ENCODE measurements at regions not wholly inside any gene's neighbourhood (a gene's known extent, or its start where the extent isn't known, plus 50 kb on each side); places are given as distances from the start of the nearest gene placed in this dataset.

- Histone ChIP-seq H3K27me3 (replicated peaks; ENCODE audit: control insufficient read depth, insufficient read depth, low read length) (no peaks in the 10 kb centered on the region; the same call in 1 of the 2 replicates), H3K36me3 (ENCODE audit: control insufficient read depth, insufficient read depth, low read length) (no peaks in the 10 kb centered on the region), H3K4me3 (replicated peaks; ENCODE audit: low read depth, low read length) (no peak overlapping the region)
- TF ChIP-seq, protein P1, sequence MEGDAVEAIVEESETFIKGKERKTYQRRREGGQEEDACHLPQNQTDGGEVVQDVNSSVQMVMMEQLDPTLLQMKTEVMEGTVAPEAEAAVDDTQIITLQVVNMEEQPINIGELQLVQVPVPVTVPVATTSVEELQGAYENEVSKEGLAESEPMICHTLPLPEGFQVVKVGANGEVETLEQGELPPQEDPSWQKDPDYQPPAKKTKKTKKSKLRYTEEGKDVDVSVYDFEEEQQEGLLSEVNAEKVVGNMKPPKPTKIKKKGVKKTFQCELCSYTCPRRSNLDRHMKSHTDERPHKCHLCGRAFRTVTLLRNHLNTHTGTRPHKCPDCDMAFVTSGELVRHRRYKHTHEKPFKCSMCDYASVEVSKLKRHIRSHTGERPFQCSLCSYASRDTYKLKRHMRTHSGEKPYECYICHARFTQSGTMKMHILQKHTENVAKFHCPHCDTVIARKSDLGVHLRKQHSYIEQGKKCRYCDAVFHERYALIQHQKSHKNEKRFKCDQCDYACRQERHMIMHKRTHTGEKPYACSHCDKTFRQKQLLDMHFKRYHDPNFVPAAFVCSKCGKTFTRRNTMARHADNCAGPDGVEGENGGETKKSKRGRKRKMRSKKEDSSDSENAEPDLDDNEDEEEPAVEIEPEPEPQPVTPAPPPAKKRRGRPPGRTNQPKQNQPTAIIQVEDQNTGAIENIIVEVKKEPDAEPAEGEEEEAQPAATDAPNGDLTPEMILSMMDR (IDR thresholded peaks at IDR 0.05; ENCODE audit: insufficient read depth, low read length, poor library complexity, severe bottlenecking) = no peak
- no peak for DNase-seq (ENCODE audit: extremely low read depth, insufficient read length)
Measured at GRCh38 chr2:20130160-20130560, 78.7 kb upstream of the LAPTM4A start.

DNA sequence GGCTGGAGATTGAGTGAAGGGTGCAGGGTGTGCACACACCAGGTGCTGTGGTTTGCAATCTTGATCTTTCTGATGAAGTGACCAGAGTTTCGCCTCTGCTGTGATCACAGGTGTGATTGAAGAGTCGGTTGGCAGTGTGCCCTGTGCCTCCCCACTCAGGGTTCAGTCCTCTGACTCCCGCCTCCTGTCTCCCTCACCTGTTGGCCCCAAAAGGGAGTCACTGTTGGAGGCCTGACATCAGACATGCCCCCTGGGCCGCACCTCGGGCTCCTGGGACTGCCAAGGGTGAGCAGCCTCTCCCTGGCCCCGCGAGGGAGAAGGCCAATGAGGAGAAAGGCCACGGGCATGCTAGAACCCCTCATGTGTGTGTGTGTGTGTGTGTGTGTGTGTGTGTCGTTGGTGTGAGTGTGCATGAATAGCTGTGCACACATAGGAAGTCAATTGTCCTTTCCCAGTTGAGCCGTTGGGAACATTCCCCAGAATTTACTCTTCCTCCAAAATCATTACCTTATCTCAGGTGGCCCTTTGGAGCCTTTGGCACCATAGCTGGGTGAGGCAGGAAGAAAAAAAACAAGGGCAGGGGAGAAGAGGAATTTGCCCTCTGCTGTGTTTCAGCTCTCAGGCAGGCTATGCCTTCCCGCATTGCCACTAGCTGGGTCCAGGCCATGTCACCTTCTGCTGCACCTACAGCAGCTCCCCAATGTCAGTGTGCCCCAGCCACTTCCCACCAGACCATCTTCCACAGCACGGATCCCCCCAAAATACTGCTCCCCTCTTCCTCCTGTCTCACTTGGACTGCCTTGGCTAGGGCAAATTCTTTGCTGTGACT is 78.1 kb upstream of the LAPTM4A start:
- Histone ChIP-seq H3K36me3 (ENCODE audit: control insufficient read depth, insufficient read depth, low read length) (no peaks in the 10 kb centered on the region), H3K4me3 (replicated peaks; ENCODE audit: low read depth, low read length) (no peak overlapping the region), H3K27me3 (replicated peaks; ENCODE audit: control insufficient read depth, insufficient read depth, low read length) (no peaks in the 10 kb centered on the region; the same call in 1 of the 2 replicates)
- TF ChIP-seq, protein P1 (IDR thresholded peaks at IDR 0.05; ENCODE audit: insufficient read depth, low read length, poor library complexity, severe bottlenecking) = no peak
- DNase-seq (ENCODE audit: extremely low read depth, insufficient read length) = no peak

DNA sequence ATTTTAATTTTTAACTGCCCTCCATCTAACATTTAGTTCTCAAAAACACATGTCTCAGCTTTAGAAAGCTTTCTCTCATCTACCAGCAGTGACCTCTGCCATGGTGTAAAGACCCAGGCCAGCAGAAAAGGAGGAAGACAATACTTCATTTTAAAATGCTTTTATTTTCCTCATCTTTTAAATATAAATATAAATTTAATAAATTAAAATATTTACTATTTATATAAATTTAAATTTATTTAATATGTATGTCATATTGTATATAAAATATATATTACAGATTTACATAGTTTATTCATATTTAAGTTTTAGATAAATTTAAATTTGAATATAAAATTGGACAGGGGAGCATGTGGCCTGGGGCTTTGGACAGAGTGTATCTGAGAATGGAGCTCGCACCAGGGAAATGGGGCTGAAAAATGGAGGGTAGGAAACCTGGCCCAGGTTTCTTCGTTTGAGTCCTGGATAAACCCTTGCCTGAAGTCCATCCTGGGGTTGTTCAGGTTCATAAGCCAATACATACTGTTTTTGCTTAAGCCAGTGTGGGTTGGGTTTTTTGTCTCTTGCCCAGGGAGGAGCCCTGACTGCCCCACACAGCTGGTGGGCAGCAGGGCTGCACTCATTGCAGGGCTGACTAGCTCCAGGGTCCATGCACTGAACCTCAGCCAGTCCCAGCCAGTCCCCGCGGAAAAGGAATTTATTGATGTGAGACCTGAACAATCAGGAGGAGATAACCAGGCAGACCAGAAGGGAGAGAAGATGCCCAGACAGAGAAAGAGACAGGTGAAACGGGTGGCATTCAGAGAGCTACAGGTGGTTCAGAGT is 77.3 kb upstream of the LAPTM4A start:
- no peak for DNase-seq (ENCODE audit: extremely low read depth, insufficient read length)
- TF ChIP-seq, protein P1 (IDR thresholded peaks at IDR 0.05; ENCODE audit: insufficient read depth, low read length, poor library complexity, severe bottlenecking) = no peak
- Histone ChIP-seq H3K36me3 (ENCODE audit: control insufficient read depth, insufficient read depth, low read length) (no peaks in the 10 kb centered on the region), H3K27me3 (replicated peaks; ENCODE audit: control insufficient read depth, insufficient read depth, low read length) (no peaks in the 10 kb centered on the region; the same call in 1 of the 2 replicates), H3K4me3 (replicated peaks; ENCODE audit: low read depth, low read length) (no peak overlapping the region)

- no peaks in the 10 kb centered on the region for H3K36me3 ChIP-seq (ENCODE audit: control insufficient read depth, insufficient read depth, low read length)
- DNase-seq (ENCODE audit: extremely low read depth, insufficient read length) = no peak
- no peaks in the 10 kb centered on the region; the same call in 1 of the 2 replicates for H3K27me3 ChIP-seq (replicated peaks; ENCODE audit: control insufficient read depth, insufficient read depth, low read length)
- TF ChIP-seq, protein P1 (IDR thresholded peaks at IDR 0.05; ENCODE audit: insufficient read depth, low read length, poor library complexity, severe bottlenecking) = no peak
- no peak overlapping the region for H3K4me3 ChIP-seq (replicated peaks; ENCODE audit: low read depth, low read length)
Measured at GRCh38 chr2:20126469-20126868, 75.0 kb upstream of the LAPTM4A start.

- no peaks in the 10 kb centered on the region for H3K36me3 ChIP-seq (ENCODE audit: control insufficient read depth, insufficient read depth, low read length)
- H3K27me3 ChIP-seq (replicated peaks; ENCODE audit: control insufficient read depth, insufficient read depth, low read length) = no peaks in the 10 kb centered on the region; the same call in 1 of the 2 replicates
- no peak overlapping the region for H3K4me3 ChIP-seq (replicated peaks; ENCODE audit: low read depth, low read length)
- TF ChIP-seq, protein P1 (IDR thresholded peaks at IDR 0.05; ENCODE audit: insufficient read depth, low read length, poor library complexity, severe bottlenecking) = no peak
- DNase-seq (ENCODE audit: extremely low read depth, insufficient read length) = no peak
Measured at GRCh38 chr2:20126040-20126439, 74.6 kb upstream of the LAPTM4A start.

Data from GM06990 (cell line).